Lower lobe of right lung (tissue), 2 donors: ENCODE measurements at regions not wholly inside any gene's neighbourhood (a gene's known extent, or its start where the extent isn't known, plus 50 kb on each side); places are given as distances from the start of the nearest gene placed in this dataset.

Experiments used
- ATAC-seq, 2 donors: fragments of 200-7000 bp; cut with Tn5 transposase; one replicate each; pipeline ENCODE4 v1.9.1; 2020 to 2022; ENCODE audit warnings: mild to moderate bottlenecking in 2 of 2, moderate library complexity in 2 of 2
- DNase-seq: peaks from one replicate; pipeline ENCODE4 v3.0.0-alpha.2; 2020
- H3K27ac ChIP-seq: fragments of 200-600 bp; one replicate; pipeline ENCODE4 v1.8.0; 2022
- H3K27me3 ChIP-seq: fragments of 200-600 bp; one replicate; pipeline ENCODE4 v1.8.0; 2022; ENCODE audit warnings: low read depth
- H3K36me3 ChIP-seq: fragments of 200-600 bp; one replicate; pipeline ENCODE4 v1.8.0; 2022; ENCODE audit warnings: mild to moderate bottlenecking
- H3K4me1 ChIP-seq: fragments of 200-600 bp; one replicate; pipeline ENCODE4 v1.8.0; 2022
- H3K4me3 ChIP-seq: fragments of 200-600 bp; one replicate; pipeline ENCODE4 v1.8.0; 2022; ENCODE audit warnings: mild to moderate bottlenecking
- H3K9me3 ChIP-seq: fragments of 200-600 bp; one replicate; pipeline ENCODE4 v1.8.0; 2022
- intact Hi-C: fragments of 100-400 bp; cut with DNase I; formaldehyde crosslinking; loops from one replicate; pipeline ENCODE4 v1.11.0; 2022
- TF ChIP-seq, protein P1 (sequence below): fragments of 200-600 bp; IDR thresholded peaks from one replicate; pipeline ENCODE4 v1.8.0; 2022; ENCODE audit warnings: antibody characterized with exemption, mild to moderate bottlenecking
- donor health status: DM: no; HTN: yes; CAD: no; lungs with severe emphysema.

DNA sequence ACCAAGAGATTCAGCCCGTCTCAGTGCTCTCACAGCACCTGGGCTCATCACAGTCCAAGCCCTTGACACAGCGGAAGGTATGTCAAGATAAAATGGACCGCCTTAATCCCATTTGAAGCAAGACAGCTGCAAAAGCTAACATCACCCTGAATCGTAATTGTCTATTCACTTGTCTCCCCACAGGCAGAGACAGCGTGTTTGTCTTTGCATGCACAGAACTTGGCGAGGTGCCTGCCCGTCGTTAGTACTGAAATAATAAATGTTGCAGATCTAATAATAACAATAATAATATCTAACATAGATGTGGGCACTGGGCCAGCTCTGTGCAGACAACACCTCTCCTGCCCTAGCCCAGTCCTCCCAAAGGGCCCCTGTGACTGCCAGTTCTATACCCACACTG, 271.7 kb downstream of the NPHP4 start:
- TF ChIP-seq, protein P1, sequence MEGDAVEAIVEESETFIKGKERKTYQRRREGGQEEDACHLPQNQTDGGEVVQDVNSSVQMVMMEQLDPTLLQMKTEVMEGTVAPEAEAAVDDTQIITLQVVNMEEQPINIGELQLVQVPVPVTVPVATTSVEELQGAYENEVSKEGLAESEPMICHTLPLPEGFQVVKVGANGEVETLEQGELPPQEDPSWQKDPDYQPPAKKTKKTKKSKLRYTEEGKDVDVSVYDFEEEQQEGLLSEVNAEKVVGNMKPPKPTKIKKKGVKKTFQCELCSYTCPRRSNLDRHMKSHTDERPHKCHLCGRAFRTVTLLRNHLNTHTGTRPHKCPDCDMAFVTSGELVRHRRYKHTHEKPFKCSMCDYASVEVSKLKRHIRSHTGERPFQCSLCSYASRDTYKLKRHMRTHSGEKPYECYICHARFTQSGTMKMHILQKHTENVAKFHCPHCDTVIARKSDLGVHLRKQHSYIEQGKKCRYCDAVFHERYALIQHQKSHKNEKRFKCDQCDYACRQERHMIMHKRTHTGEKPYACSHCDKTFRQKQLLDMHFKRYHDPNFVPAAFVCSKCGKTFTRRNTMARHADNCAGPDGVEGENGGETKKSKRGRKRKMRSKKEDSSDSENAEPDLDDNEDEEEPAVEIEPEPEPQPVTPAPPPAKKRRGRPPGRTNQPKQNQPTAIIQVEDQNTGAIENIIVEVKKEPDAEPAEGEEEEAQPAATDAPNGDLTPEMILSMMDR, result no peak
- Histone ChIP-seq H3K9me3 (no peaks in the 10 kb centered on the region), H3K27me3 (peaks cover 32% of the 10 kb centered on the region), H3K4me1 (no peaks in the 10 kb centered on the region), H3K27ac (no peak overlapping the region), H3K36me3 (no peaks in the 10 kb centered on the region), H3K4me3 (no peak overlapping the region)
- DNase-seq (peak; percentile 39), ATAC-seq (no peak)
- intact Hi-C loops, result no loop called here

DNA sequence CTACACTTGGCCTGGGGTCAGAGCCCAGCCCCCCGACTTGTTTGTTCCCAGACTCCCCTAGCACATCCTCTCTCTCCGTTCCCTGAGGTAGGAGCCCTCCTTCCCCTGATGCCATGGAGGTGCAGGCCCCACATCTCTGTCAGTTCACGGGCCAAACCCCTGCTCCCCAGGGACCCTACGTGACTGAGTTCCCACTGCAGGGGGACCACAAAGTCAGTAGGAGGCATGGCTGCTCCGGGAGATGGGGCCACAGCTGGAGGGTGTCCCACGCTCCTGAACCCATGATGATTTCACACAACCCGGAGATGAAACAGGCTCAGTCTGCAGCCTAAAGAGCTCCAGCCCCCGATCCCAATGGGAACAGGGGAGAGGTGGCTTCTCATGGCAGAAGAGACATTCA, 272.2 kb downstream of the NPHP4 start:
- intact Hi-C loops, result no loop called here
- H3K4me1 ChIP-seq, result no peaks in the 10 kb centered on the region
- TF ChIP-seq, protein P1, result no peak
- H3K36me3 ChIP-seq, result no peaks in the 10 kb centered on the region
- H3K27ac ChIP-seq, result no peak overlapping the region
- ATAC-seq, result no peak
- H3K9me3 ChIP-seq, result no peaks in the 10 kb centered on the region
- DNase-seq, result peak; percentile 25
- no peak overlapping the region for H3K4me3 ChIP-seq
- peaks cover 32% of the 10 kb centered on the region for H3K27me3 ChIP-seq

DNA sequence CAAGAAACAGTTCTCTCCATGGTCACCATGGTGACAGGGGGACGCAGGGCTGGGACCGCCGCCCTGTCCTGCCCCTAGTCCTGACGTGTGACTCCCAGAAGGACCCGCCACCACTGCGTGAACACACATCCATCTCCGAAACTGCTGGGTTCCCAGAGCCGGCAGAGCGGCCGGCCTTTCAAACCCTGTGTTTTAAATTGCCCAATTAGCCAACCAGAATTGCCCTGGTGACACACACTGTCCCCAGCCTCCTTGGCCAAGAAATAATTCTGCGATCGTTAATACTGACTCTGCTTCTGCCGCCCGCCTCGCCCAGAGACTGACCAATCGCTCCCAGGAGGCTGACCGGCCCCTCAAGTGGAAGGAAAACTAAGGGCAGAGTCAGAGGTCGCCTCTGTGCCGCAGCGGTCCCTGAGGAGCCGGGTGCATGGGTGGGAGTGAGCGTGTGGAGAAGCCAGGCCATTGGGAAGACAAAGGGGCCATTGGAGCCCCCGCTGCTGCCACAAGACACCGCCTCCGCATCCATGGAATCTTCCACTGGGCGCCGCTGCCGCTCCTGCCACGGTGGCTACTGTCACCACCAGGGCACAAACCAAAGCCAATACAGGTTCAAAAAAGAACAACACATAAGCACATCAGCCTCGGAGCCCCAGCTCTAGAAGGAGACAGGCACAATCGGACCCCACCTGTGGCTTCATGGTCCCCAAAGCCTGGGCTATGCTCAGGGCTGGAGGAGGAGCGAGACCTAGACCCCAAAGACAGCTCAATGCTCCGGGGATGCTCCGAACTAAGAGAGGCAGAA, 273.2 kb downstream of the NPHP4 start:
- Histone ChIP-seq H3K36me3 (no peaks in the 10 kb centered on the region), H3K27ac (no peak overlapping the region), H3K4me1 (no peaks in the 10 kb centered on the region), H3K4me3 (no peak overlapping the region), H3K27me3 (peaks cover 32% of the 10 kb centered on the region), H3K9me3 (no peaks in the 10 kb centered on the region)
- intact Hi-C loops, result no loop called here
- TF ChIP-seq, protein P1, result no peak
- ATAC-seq (no peak), DNase-seq (peak; percentile 45)

DNA sequence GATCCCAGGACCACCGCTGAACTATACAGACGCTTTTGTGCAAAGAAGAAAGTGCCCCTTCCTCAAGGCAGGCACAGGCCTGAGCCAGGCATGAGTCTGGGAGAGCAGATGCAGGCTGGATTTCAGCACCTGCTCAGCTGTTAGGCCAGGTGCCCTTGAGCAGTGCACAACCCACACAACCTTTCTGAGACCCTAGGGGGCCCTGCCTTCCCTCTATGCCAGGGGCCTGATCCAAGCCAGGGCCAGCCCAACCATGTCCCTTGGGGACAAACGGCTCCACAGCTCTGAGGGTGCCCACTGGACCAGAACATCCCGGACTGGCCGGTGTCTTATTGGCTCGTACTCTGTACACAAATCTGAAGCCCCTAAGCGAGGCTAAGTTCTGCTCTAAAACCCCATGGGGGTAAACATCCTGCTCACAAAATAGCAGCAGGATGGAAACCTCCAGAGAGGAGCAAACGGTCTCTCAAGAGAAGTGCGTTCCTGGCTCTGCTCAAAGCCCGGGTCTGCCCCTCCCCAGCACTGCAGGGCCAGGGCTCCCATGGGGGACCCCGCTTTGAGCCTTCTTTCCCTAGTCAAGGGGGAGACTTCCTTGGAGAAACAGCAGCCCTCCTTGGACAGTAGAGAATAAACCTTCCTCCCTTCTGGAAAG, 275.1 kb downstream of the NPHP4 start:
- DNase-seq (peak; percentile 41), ATAC-seq (no peak)
- no peaks in the 10 kb centered on the region for H3K4me1 ChIP-seq
- H3K9me3 ChIP-seq, result no peaks in the 10 kb centered on the region
- H3K4me3 ChIP-seq, result no peak overlapping the region
- peaks cover 35% of the 10 kb centered on the region for H3K27me3 ChIP-seq
- no peak overlapping the region for H3K27ac ChIP-seq
- intact Hi-C loops, result no loop called here
- TF ChIP-seq, protein P1, result no peak
- no peaks in the 10 kb centered on the region for H3K36me3 ChIP-seq

DNA sequence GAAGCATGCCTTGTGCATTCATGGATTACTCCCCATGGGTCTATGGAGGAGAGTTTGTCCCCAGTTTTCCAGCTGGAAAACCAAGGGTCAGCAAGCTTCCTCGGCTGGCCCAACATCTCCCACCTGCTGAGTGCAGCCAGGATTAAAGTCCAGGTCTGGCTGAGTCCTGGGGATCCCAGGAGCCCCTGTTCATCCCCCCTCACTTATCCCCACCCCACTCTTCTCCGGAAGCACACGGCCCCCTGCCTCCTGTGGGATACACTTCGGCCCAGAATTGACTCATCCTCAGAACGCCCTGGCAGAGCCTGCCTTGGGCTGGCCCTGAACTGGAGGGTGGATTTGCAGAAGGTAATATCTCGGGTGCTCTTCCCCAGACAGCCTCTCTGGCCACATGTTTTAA, 276.1 kb downstream of the NPHP4 start:
- intact Hi-C loops, result no loop called here
- H3K36me3 ChIP-seq, result no peaks in the 10 kb centered on the region
- peak; percentile 12 for DNase-seq
- ATAC-seq, result no peak
- H3K9me3 ChIP-seq, result no peaks in the 10 kb centered on the region
- TF ChIP-seq, protein P1, result no peak
- peaks cover 35% of the 10 kb centered on the region for H3K27me3 ChIP-seq
- no peaks in the 10 kb centered on the region for H3K4me1 ChIP-seq
- no peak overlapping the region for H3K27ac ChIP-seq
- no peak overlapping the region for H3K4me3 ChIP-seq
